ENCODE measurements at regions not wholly inside any gene's neighbourhood (a gene's known extent, or its start where the extent isn't known, plus 50 kb on each side); places are given as distances from the start of the nearest gene placed in this dataset.
"Not testable (repeated sequence)": the region's sequence is repeated elsewhere in the genome, so short reads cannot be mapped to it uniquely, and the experiment has no call there.

DNA sequence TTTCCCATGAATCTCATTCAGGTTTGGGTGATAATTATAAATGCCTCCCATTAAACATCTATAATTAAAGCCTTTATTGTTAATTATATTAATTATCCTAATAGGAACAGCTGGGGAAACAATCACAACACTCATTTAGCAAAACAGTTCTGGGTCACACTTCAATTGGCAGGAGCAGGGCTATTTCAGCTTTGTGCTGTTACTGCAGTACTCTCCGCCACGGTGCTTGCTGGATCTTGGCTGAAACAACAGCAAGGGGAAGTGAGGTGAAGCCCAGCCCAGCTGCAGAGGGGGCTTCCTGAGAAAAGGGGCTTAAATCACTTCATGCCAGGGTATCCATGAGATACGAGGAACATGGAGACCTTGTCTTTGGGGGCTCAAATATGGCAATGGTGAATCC lies 79.5 kb upstream of the SOX11 start:
- no peak for DNase-seq (ENCODE audit: low read depth in 2 of 2)

DNA sequence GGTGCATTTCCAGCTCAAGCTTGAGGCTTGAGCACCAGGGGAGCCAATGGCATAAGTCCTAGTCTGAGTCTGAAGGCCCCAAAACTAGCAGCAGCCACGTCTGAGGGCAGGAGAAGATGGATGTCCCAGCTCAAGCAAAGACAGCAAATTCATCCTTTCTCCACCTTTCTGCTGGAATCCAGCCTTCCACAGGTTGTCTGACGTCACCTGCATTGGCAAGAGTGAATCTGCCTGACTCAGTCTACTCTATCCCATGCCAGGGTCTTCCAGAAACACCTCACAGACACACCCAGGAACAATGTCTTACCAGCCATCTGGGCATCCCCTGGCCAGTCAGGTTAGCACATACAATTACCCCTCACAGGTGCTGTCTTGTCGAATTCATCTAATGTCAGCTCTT lies 76.2 kb upstream of the SOX11 start:
- no peak for DNase-seq (ENCODE audit: low read depth in 2 of 2)

DNA sequence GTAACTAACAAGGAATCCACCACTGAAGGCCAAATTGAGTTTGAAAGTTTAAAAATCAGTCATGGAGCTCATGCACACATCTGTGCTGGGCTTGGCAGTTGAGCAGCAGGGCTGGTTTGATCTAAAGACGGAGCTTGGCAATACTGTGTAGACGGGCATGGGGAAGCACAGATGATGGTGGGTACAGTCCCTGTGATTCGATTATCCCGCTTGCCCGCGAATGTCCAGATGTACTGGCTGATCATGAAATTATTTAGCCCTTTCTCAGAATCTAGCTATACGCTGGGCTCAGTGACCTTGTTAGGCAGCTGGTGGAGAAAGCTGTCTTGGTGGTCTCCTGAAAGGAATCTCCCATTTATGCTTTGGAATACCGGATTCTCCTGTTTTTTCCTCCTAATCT lies 74.8 kb upstream of the SOX11 start:
- DNase-seq (ENCODE audit: low read depth in 2 of 2): no peak

DNA sequence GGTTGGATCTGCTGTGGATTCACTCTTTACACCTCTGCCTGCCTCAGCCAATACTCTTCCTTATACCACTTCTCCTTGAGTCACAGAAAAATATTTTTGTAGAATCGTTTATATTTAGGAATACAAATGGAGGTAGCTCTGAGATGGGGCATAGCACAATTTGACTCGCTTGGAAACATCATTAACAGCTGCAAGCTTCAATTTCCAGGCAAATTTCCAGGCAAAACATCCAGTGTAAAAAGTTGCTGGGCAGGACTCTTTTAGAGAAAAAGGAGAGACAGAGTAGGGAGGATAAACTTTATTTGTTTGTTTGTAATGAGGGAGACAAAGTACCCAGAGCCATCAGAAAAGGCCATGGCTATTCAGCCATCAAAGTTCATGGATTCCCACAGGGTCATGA lies 74.4 kb upstream of the SOX11 start:
- DNase-seq (ENCODE audit: low read depth in 2 of 2): no peak

DNA sequence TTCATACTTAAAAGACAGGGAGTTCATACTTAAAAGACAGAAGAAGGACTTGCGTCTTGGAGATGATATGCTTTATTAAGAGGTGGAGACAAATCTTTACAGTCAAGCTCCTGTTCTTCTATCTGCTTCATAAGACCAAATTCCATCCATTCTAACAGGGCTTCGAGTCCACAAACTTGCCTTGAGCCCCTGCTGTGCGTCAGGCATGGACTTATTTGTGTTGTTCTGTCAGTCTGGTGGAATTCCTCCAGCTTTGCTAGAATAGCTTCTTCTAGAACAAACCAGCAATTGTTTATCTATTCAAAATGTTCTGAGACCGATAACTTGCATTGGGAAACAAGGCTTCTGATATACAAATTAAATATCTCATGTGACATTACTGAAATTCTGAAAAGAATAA lies 73.9 kb upstream of the SOX11 start:
- DNase-seq (ENCODE audit: low read depth in 2 of 2): no peak

DNA sequence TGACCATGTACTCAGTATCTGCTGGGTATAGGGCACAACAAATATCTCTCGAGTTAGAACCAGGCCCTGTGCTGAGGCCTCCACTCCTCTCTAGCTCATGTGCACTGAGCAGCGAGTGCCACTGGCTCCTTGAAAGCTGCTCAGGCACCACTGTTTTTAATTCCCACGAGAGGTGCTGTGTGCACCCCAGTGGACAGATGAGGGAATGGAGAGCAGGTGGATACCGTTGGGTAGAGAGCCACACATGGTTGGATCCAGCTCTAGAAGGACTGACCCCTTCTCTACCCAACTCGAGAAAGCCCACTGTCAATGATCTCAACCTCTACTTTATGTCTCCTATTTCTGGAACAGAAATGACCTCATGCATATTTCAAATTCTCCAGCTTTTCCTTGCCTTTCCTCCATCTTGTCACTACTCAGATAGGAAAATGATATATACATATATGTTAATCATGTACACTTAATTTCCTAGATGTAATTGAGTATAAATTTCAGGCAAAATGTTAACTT lies 66.6 kb upstream of the SOX11 start:
- not testable (repeated sequence) for DNase-seq (ENCODE audit: low read depth in 2 of 2)

DNA sequence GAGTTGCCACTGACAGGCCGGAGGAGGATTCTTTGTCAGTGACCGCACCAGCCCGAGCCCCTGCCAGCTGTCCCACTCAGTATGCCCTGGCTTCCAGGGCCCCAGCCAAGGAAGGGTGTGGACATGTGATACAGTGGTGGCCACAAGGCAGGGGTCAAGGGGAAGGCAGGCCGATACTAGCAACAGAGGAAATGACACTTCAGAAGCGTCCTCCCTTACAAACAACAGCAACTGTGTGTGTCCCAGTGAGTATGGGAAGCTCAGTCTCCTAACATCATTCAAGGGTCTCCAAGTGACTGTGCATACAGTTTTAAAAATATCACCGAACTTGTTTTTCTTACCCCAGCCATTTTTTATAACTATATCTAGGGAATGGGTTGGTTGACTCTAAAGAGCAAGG lies 63.7 kb upstream of the SOX11 start:
- not testable (repeated sequence) for DNase-seq (ENCODE audit: low read depth in 2 of 2)

DNA sequence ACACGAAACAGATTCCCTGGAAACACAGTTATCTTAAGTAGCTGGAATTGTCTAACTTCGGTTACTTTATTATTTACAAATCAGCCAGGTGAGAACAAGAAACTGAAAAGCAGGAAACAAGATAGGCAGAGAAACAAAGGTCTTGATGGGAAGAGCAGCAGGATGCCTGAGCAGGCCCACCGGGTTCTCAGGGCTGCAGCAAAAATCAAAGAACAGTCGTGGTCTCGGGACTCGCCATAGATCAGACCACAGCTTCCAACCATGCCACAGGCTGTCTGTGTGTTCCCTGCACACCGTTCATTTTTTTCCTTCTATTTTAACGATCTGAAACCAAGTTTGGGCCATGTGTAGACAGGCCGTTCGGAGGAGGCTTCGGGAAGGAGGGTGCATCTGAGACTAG lies 62.7 kb upstream of the SOX11 start:
- DNase-seq (ENCODE audit: low read depth in 2 of 2): not testable (repeated sequence)

DNA sequence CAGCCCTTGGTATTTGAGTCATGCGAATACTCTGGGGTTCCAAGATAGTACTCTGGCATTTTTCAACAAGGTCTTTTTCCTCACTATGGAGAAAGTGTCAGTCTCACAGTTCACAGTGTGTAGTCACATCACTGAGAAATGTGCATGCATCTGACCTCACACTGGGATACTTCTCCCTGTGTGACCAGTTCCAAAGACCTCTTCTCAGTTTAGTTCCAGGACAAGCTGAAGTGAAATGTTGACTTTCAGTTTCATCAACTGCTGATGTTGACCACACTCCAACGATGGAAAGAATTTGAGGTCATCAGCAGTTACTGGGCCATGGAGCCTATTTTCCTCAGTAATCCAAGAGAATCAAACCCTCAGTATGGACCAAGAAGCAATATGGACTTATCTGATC lies 55.1 kb upstream of the SOX11 start:
- not testable (repeated sequence) for DNase-seq (ENCODE audit: low read depth in 2 of 2)
